OCI-M2 (cell line): ENCODE measurements at regions not wholly inside any gene's neighbourhood (a gene's known extent, or its start where the extent isn't known, plus 50 kb on each side); places are given as distances from the start of the nearest gene placed in this dataset.
A peak's percentile ranks its signal among the peaks of the same experiment; 100 is the strongest.

ENCODE experiments used
- DNase-seq: peaks from one replicate; lab custom pipeline; 2025; ENCODE audit not compliant: unreplicated experiment; lab: John Stamatoyannopoulos, UW

- DNase-seq, result no peak
Measured at GRCh38 chr9:113646946-113647914, 183.7 kb downstream of the RGS3 start.

GRCh38 chr9:113648048-113648447, 184.5 kb downstream of the RGS3 start:
- no peak for DNase-seq

GRCh38 chr9:113648586-113648985, 185.1 kb downstream of the RGS3 start:
- DNase-seq, result no peak

GRCh38 chr9:113649054-113649453, 185.5 kb downstream of the RGS3 start:
- DNase-seq, result no peak

- DNase-seq, result no peak
Measured at GRCh38 chr9:113649855-113650206, 186.3 kb downstream of the RGS3 start.

- no peak for DNase-seq
Measured at GRCh38 chr9:113650207-113651131, 186.9 kb downstream of the RGS3 start.

GRCh38 chr9:113651896-113652295, 188.4 kb downstream of the RGS3 start:
- DNase-seq, result no peak

GRCh38 chr9:113652355-113653152, 189.0 kb downstream of the RGS3 start:
- DNase-seq, result no peak

GRCh38 chr9:113653746-113654604, 190.4 kb downstream of the RGS3 start:
- DNase-seq, result no peak

- DNase-seq, result no peak
Measured at GRCh38 chr9:113654605-113655428, 191.3 kb downstream of the RGS3 start.

GRCh38 chr9:113656771-113657670, 193.5 kb downstream of the RGS3 start:
- no peak for DNase-seq

- peak; percentile 51 for DNase-seq
Measured at GRCh38 chr9:113657765-113658544, 194.4 kb downstream of the RGS3 start.

- DNase-seq, result no peak
Measured at GRCh38 chr9:113658545-113658895, 195.0 kb downstream of the RGS3 start.

GRCh38 chr9:113659039-113659438, 195.5 kb downstream of the RGS3 start:
- DNase-seq, result no peak

- DNase-seq, result no peak
Measured at GRCh38 chr9:113659740-113660139, 196.2 kb downstream of the RGS3 start.

GRCh38 chr9:113660196-113660595, 196.7 kb downstream of the RGS3 start:
- DNase-seq, result no peak

GRCh38 chr9:113661074-113661473, 197.5 kb downstream of the RGS3 start:
- DNase-seq, result no peak
